ENCODE measurements at regions not wholly inside any gene's neighbourhood (a gene's known extent, or its start where the extent isn't known, plus 50 kb on each side); places are given as distances from the start of the nearest gene placed in this dataset.

DNA sequence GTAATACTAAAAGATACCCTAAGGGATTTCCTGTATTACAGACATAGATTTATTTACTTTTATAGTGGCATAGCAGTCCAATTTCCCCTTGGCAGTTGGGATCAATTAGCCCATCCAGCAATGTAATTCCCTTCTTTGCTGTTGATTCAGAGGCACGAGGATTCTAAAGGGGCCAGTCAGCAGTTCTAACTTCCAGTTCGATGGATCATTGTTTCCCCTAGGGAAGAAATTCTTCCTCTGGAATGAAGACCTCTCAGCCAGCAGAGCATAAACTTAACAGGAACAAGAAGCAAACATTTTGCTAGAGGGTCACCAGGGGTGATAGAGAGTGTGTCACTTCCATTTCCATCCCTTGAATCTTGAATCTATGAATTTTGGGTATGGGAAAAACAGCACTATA is 395.7 kb upstream of the NOVA1 start:
- DNase-seq (ENCODE audit: low spot score) = no peak

- DNase-seq (ENCODE audit: low spot score) = no peak
Observed at GRCh38 chr14:26995301-26995700, 397.5 kb upstream of the NOVA1 start.

DNA sequence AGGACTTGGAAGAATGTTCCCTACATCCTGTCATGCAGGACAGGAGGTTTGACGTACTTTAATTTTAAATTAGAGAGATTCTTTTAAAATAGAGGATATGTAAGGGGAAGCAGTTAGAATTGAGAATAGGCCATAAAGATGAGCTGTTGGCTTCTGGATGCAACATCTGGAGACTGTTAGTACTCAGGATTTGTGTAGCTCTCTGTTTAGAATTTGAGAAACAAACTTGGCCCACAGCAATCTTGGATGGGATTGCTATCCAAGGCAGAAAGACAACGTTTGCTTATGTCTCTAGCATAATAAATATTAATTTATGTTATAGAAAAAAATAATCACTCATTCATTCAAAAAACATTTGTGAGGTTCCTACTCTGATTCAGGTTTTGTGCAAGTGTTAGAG is 398.4 kb upstream of the NOVA1 start:
- DNase-seq (ENCODE audit: low spot score) = no peak

GRCh38 chr14:27002179-27002578 is 404.3 kb upstream of the NOVA1 start:
- DNase-seq (ENCODE audit: low spot score) = no peak

DNA sequence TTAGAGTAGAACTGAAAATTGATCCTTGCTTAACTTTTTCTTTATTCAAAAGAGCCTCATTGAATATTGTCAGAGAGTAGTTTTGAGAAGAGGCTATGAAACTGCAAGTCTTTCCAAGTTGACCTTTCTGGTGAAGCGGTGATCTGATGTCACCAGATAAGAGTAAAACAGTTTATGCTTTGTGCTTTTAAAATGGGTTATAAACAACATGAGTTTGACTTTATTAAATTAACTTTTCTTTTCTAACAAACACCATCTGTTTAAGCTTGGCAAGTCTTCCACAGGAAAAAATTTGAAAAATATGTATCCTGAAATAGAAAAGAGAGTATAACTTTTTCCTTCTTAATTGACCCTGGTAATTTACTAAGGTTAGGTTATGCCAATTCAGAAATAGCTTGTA is 408.7 kb upstream of the NOVA1 start:
- DNase-seq (ENCODE audit: low spot score) = no peak

DNA sequence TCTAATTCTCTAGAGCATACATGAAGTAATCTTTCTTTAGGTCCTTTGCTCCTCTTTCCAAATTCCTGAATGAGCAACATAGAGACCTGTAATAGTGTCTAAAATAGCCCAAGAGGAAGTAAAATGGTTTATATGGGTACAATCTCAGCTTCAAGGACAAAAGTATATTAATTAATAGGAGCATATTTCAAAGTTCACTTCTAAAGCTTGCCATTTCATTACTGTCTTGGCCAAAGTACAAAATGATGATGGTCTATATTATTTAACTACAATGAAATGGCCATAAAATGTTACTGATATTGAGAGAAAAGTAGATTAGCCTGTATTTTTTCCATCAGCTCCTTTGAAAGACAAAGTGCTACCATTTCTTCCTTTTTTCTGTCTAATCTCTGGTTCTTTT is 410.4 kb upstream of the NOVA1 start:
- DNase-seq (ENCODE audit: low spot score) = no peak

DNA sequence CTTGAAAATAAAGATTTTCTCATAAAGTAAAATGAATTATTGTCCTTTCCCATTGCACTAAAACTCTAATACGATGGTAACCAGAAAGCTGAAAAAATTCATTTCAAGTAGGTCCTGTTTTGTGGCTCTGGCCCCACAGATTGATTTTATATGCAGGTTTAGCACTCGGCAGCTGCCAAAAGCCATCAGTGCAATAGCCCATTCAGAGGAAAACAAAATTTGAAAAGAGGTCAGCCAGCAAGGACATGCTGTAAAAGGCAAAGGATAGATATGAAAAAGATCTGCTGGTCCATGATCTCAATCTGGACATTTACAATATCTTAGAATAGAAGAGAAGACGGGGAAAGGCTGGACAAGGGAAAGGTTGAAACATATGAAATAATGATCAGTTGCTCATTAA is 414.8 kb upstream of the NOVA1 start:
- DNase-seq (ENCODE audit: low spot score) = no peak

GRCh38 chr14:27013678-27014077 is 415.8 kb upstream of the NOVA1 start:
- no peak for DNase-seq (ENCODE audit: low spot score)

GRCh38 chr14:27015065-27015464 is 417.2 kb upstream of the NOVA1 start:
- no peak for DNase-seq (ENCODE audit: low spot score)

DNA sequence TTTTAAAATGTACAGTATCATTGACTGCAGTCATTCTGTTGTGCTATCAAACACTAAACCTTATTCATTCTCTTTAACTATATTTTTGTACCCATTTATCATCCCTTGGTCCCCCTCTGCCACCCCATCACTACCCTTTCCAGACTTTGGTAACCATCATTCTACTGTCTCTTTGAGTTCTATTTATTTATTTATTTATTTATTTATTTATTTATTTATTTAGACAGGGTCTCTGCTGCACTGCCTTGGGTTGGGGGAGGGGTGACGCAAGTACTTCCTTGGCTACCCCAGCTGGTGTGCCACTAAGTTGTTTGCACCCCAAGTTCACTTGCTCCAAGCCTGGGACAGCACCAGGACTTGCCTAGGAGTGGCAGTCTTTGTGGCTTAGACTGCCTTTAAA is 427.8 kb upstream of the NOVA1 start:
- no peak for DNase-seq (ENCODE audit: low spot score)

GRCh38 chr14:27026097-27026496 is 428.3 kb upstream of the NOVA1 start:
- no peak for DNase-seq (ENCODE audit: low spot score)

DNA sequence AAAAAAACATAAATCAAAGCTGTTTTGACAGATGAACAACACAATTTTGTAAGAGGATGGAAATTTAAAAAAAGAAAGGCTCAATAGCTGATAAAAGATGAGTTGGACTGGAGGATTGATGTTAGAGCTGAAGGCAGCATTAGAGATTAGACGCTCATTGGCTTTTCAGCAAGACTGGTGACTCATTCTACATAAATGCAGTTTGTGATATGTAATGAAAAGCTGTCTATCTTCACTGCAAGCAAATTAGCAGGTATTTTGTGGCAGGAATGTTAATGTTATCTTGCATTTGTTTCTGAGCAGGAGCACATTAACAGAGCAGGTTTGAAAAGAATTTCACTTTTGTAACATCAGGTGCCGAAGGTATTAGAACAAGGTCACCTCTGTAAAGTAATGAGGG is 442.7 kb upstream of the NOVA1 start:
- no peak for DNase-seq (ENCODE audit: low spot score)

GRCh38 chr14:27049701-27050100 is 451.9 kb upstream of the NOVA1 start:
- no peak for DNase-seq (ENCODE audit: low spot score)

DNA sequence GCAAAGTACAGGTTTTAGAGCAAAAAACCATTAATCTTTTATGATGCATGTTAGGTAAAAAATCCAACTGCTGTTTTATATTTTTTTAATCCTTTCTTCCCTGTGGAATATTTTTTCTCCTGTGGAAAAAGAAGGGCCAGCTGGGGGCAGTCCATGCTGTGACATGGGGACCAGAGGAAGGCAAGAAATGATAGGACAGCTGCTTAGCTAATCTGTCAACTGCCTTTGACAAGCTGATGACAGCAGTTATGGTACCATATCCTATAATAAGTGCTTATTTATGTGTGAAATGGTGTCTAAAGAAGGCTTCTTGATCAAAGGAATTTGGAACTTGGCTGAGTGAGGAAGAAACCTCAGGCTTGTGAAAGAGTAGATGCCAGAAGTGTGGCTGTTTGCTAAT is 452.4 kb upstream of the NOVA1 start:
- DNase-seq (ENCODE audit: low spot score) = no peak

GRCh38 chr14:27056586-27056985 is 458.8 kb upstream of the NOVA1 start:
- no peak for DNase-seq (ENCODE audit: low spot score)

GRCh38 chr14:27061299-27061698 is 463.5 kb upstream of the NOVA1 start:
- no peak for DNase-seq (ENCODE audit: low spot score)

DNA sequence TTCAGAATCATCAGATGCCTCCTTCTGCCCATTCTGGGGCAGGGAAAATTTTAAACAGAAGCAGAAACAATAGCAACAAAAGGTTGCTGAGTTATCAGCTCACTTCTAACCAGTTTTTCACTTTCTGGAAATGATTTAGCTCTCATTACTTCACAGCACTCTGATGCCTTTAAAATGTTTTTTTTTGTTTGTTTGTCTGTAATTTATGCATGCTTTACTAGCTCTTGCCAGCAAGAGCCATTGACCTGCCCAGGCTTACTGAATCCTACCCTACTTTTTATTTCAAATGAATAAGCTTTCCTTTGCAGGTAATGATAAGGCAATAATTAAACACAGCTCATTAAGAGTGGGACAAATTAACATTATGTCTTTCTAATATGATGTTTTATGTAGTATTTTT is 466.1 kb upstream of the NOVA1 start:
- DNase-seq (ENCODE audit: low spot score) = no peak

DNA sequence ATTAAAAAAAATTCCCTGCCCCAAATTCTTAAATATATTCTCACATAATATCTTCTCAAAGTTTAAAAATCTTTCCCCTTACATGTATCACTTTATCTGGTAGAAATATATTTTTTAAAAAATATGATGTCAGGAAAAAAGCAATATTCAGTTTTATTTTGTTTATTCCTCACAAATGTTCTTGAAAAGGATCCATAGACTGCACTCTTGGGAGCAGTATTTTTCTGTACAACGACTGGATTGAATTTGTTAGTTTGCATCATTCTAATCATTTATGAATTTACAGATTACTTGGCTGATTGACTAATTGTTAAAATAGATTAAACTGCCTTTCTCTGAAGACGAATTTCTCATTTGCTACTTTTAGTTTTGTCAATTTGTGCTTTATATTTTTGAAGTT is 468.1 kb upstream of the NOVA1 start:
- DNase-seq (ENCODE audit: low spot score) = no peak

DNA sequence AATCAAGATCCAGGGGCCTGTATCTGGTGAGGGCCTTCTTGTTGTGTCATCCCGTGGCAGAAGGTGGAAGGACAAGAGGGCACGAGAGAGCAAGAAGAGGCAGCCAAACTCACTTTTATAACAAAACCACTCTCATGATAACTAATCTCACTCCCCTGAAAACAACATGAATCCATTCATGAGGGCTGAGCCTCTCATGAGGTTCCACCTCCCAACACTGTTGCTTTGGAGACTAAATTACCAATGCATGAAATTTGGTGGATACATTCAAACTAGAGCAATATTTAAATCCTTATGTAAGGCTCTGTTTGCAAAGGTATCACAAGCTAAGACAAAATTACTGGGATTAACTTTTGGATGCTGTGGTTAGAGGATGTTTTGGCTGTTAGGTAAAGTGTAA is 470.1 kb upstream of the NOVA1 start:
- DNase-seq (ENCODE audit: low spot score) = no peak

- no peak for DNase-seq (ENCODE audit: low spot score)
Observed at GRCh38 chr14:27072589-27072988, 474.8 kb upstream of the NOVA1 start.

DNA sequence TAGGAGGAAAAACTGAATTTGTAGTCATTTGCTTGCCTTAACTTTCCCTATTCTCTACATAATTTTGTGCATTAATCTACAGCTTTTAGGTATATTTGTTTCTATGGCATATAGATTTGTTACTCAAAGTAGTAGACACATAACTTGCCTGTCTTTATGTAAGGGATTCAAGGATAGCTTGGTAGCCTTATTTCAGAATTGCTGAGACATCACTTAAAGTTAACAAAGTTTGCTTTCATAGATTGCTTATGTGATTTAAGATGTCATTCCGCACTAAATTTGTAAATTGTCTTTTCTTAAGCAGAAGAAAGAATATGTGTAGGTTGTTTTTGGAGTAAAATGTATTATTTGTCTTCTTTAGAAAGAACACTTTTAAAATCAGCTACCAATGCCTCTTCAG is 477.7 kb upstream of the NOVA1 start:
- DNase-seq (ENCODE audit: low spot score) = no peak

DNA sequence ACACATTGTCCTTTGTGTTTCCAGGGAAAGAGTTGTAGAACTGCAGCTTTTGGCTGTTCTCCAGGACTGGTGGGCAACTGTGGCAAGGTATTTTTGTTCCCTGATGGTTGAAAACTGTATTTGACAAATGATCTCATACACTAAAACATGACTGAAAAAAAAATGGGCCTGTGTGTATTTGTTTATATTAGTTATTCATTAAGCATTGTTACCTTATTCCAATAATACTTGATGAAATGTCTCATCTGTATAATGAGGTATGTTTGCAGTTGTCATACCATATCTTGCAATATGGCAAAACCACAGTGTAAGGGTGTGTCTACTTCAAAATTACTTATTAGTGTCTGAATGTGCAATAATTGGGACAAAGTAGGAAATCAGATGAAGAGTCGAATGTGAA is 479.4 kb upstream of the NOVA1 start:
- no peak for DNase-seq (ENCODE audit: low spot score)

DNA sequence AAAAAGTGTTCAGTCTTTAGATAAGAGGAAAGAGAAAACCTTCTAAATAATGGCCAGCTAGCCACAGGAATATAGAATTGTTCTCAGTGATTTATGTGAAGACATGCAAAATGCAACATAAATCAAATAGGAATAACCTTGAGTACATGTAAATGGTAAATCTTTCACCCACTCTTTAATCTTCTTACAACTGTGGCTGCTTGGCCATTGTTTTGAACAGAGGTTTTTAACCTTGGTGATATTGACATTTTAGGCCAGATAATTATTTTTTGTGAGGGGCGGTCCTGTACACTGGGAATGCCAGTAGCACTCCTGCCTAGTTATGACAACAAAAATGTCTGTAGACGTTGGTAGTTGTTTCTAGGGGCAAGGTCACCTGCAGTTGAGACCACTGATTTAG is 479.9 kb upstream of the NOVA1 start:
- DNase-seq (ENCODE audit: low spot score) = no peak

DNA sequence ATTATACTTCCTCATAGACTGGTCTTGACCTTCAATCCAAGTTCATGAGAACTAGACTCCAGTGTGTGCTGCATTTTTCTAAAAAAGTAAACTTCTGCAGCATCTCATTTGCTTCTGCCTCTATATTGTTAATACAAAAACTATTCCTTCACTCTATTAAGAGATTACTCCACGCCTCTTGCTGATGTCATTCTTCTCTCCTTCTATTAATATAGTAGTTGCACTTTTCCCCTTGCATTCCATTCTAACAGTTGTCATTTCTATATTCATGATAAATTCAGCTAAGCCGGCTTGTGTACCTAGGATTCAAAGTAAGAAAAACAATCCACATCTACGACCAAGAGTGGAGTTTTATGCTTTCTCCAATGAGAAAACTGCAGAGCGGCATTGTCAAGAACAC is 480.4 kb upstream of the NOVA1 start:
- no peak for DNase-seq (ENCODE audit: low spot score)

GRCh38 chr14:27079716-27080115 is 481.9 kb upstream of the NOVA1 start:
- DNase-seq (ENCODE audit: low spot score) = no peak
